ENCODE measurements at regions not wholly inside any gene's neighbourhood (a gene's known extent, or its start where the extent isn't known, plus 50 kb on each side); places are given as distances from the start of the nearest gene placed in this dataset.

DNA sequence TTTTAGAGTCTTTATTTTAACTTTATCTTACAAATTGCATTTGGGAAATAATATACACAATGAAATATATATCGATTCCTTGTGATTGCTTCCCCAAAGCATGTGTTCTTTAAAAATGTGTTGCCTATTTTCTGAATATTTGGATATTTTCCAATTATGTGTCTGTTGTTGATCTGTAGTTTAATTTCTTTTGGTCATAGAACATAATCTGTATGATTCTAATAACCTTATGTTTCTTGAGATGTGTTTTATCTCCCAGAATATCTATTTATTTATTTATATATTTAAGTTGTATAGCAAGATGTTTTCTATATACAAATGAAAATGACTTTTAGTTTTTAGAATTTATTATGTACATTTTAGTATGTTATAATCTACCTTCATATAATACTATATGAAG, 710.8 kb upstream of the PCDH20 start:
- no peak for DNase-seq
- BruUV-seq (replicated peaks) = no TSS peak
- ChIA-PET CTCF (no interaction called here), POLR2A (ENCODE audit: unreplicated experiment) (interaction anchor here (0.6 kb wide), 1 partner anchor 1854 kb away, joined by 3 read pairs; no protein-coding TSS in a partner anchor)
- Histone ChIP-seq H2AFZ (replicated peaks; ENCODE audit: low read length, poor library complexity) (no peak overlapping the region), H3K9ac (ENCODE audit: low read depth, low read length) (no peak overlapping the region), H3K79me1 (ENCODE audit: low read depth in 1 of 2, low read length in 2 of 2) (no peaks in the 10 kb centered on the region), H3K56ac (ENCODE audit: extremely low read depth, insufficient read depth, low read length) (no peak overlapping the region), H3K27ac (ENCODE audit: insufficient read depth, low read length) (no peak overlapping the region), H4K91ac (ENCODE audit: insufficient read depth, low read depth, low read length) (no peak overlapping the region), H2AK9ac (replicated peaks; ENCODE audit: low read depth, low read length, poor library complexity) (no peak overlapping the region), H3K18ac (ENCODE audit: low read depth, low read length) (no peak overlapping the region), H3K9me3 (ENCODE audit: control insufficient read depth, insufficient read depth, low read length) (no peaks in the 10 kb centered on the region), H3K36me3 (ENCODE audit: control insufficient read depth, insufficient read depth, low read length) (no peaks in the 10 kb centered on the region), H4K5ac (ENCODE audit: low read depth, low read length) (no peak overlapping the region), H3K9me1 (ENCODE audit: insufficient read depth, low read length) (no peaks in the 10 kb centered on the region), H2BK120ac (ENCODE audit: low read depth, low read length) (no peak overlapping the region), H3K4me2 (ENCODE audit: low read depth, low read length) (no peak overlapping the region), H2BK20ac (ENCODE audit: low read depth, low read length) (no peak overlapping the region), H4K20me1 (ENCODE audit: insufficient read depth, low read length) (no peaks in the 10 kb centered on the region), H2BK15ac (ENCODE audit: low read depth, low read length) (no peak overlapping the region), H3K4me1 (ENCODE audit: control insufficient read depth, insufficient read depth, low read length) (no peaks in the 10 kb centered on the region), H3K27me3 (ENCODE audit: control insufficient read depth, insufficient read depth, low read length) (no peaks in the 10 kb centered on the region), H3K4me3 (ENCODE audit: insufficient read depth, low read depth, low read length) (no peak overlapping the region), H3K23ac (ENCODE audit: low read depth, low read length) (no peak overlapping the region), H2AK5ac (ENCODE audit: low read depth, low read length) (no peak overlapping the region), H3K14ac (replicated peaks; ENCODE audit: low read depth, low read length) (no peak overlapping the region), H2BK5ac (ENCODE audit: low read depth, low read length, poor library complexity, severe bottlenecking) (no peak overlapping the region), H4K8ac (ENCODE audit: low read depth in 2 of 2, low read length in 2 of 2) (no peak overlapping the region), H3K4ac (ENCODE audit: low read depth, low read length) (no peak overlapping the region)
- intact Hi-C loops (cut with micrococcal nuclease) (no loop called here), dilution Hi-C loops (cut with HindIII; ENCODE audit: low sequenced_read_pairs, unreplicated experiment) (no loop called here), in situ Hi-C loops (cut with MboI; ENCODE audit: low sequenced_read_pairs) (loop anchor here (10.0 kb wide), 1 partner anchor 238 kb away; no protein-coding TSS in a partner anchor)
- no CpG with 5 or more reads among the region's 1 CpG for WGBS, 2 experiments (ENCODE audit: extremely low coverage in 2 of 2, insufficient read length in 1 of 2)
- ATAC-seq (ENCODE audit: low read depth) = no peak
- no peak for TF ChIP-seq RAD21 (IDR thresholded peaks at IDR 0.05; ENCODE audit: low read length)
- TF ChIP-seq, protein P1, sequence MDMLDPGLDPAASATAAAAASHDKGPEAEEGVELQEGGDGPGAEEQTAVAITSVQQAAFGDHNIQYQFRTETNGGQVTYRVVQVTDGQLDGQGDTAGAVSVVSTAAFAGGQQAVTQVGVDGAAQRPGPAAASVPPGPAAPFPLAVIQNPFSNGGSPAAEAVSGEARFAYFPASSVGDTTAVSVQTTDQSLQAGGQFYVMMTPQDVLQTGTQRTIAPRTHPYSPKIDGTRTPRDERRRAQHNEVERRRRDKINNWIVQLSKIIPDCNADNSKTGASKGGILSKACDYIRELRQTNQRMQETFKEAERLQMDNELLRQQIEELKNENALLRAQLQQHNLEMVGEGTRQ (IDR thresholded peaks at IDR 0.05; ENCODE audit: low read depth, low read length) = no peak
- TF ChIP-seq MAFK (IDR thresholded peaks at IDR 0.05; ENCODE audit: low read depth, low read length) = no peak
- TF ChIP-seq FOS (IDR thresholded peaks at IDR 0.05; ENCODE audit: low read depth, low read length) = no peak
- TF ChIP-seq POLR2A (IDR thresholded peaks at IDR 0.05; ENCODE audit: low read depth, low read length) = no peak
- no peak for TF ChIP-seq NFE2L2 (IDR thresholded peaks at IDR 0.05; ENCODE audit: low read depth, low read length)
- TF ChIP-seq MAZ (IDR thresholded peaks at IDR 0.05; ENCODE audit: borderline replicate concordance, low read depth, low read length) = no peak
- no peak for TF ChIP-seq BHLHE40 (IDR thresholded peaks at IDR 0.05; ENCODE audit: low read depth, low read length)
- TF ChIP-seq RFX5 (IDR thresholded peaks at IDR 0.05; ENCODE audit: low read depth, low read length) = no peak
- TF ChIP-seq CHD1 (IDR thresholded peaks at IDR 0.05; ENCODE audit: low read depth, low read length) = no peak
- TF ChIP-seq, protein P2, sequence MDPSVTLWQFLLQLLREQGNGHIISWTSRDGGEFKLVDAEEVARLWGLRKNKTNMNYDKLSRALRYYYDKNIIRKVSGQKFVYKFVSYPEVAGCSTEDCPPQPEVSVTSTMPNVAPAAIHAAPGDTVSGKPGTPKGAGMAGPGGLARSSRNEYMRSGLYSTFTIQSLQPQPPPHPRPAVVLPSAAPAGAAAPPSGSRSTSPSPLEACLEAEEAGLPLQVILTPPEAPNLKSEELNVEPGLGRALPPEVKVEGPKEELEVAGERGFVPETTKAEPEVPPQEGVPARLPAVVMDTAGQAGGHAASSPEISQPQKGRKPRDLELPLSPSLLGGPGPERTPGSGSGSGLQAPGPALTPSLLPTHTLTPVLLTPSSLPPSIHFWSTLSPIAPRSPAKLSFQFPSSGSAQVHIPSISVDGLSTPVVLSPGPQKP (IDR thresholded peaks at IDR 0.05; ENCODE audit: borderline replicate concordance, low read depth, low read length) = no peak
- no peak for TF ChIP-seq RCOR1 (IDR thresholded peaks at IDR 0.05; ENCODE audit: insufficient replicate concordance, low read length)
- TF ChIP-seq CEBPB (IDR thresholded peaks at IDR 0.05; ENCODE audit: low read depth, low read length) = no peak
- no peak for TF ChIP-seq SMC3 (IDR thresholded peaks at IDR 0.05; ENCODE audit: low read depth, low read length)
- TF ChIP-seq, protein P3, sequence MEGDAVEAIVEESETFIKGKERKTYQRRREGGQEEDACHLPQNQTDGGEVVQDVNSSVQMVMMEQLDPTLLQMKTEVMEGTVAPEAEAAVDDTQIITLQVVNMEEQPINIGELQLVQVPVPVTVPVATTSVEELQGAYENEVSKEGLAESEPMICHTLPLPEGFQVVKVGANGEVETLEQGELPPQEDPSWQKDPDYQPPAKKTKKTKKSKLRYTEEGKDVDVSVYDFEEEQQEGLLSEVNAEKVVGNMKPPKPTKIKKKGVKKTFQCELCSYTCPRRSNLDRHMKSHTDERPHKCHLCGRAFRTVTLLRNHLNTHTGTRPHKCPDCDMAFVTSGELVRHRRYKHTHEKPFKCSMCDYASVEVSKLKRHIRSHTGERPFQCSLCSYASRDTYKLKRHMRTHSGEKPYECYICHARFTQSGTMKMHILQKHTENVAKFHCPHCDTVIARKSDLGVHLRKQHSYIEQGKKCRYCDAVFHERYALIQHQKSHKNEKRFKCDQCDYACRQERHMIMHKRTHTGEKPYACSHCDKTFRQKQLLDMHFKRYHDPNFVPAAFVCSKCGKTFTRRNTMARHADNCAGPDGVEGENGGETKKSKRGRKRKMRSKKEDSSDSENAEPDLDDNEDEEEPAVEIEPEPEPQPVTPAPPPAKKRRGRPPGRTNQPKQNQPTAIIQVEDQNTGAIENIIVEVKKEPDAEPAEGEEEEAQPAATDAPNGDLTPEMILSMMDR (conservative IDR thresholded peaks at IDR 0.05; ENCODE audit: low read depth, low read length) = no peak
- no peak for TF ChIP-seq MXI1 (IDR thresholded peaks at IDR 0.05; ENCODE audit: borderline replicate concordance, low read depth, low read length)
